Stomach (tissue), 4 donors: ENCODE measurements at regions not wholly inside any gene's neighbourhood (a gene's known extent, or its start where the extent isn't known, plus 50 kb on each side); places are given as distances from the start of the nearest gene placed in this dataset.

ENCODE experiments used
- CTCF ChIP-seq, 7 experiments: fragments of 450-650 bp in 4 of 7; fragments of 200-600 bp in 3 of 7; sonication (generic) in 3 of 7; IDR thresholded peaks; one replicate each; pipeline ENCODE4 v1.5.1; 2016 to 2019; ENCODE audit warnings: antibody characterized with exemption in 7 of 7, control low read depth in 2 of 7, mild to moderate bottlenecking in 1 of 7
- POLR2A ChIP-seq, 4 donors: fragments of 450-650 bp; IDR thresholded peaks; one replicate each; pipeline ENCODE4 v1.6.1; 2016; ENCODE audit warnings: antibody characterized with exemption in 4 of 4, control low read depth in 2 of 4, mild to moderate bottlenecking in 1 of 4, moderate library complexity in 1 of 4
- POLR2AphosphoS5 ChIP-seq, 3 donors: sonication (generic); formaldehyde crosslinking; IDR thresholded peaks; one replicate each; pipeline ENCODE4 v1.6.1; 2016; ENCODE audit warnings: antibody characterized with exemption in 3 of 3

GRCh38 chr2:240377366-240377765 is 58.1 kb upstream of the GPC1 start:
- TF ChIP-seq CTCF (IDR thresholded peaks at IDR 0.05) (no peak), POLR2A (IDR thresholded peaks at IDR 0.05) (no peak), POLR2AphosphoS5 (IDR thresholded peaks at IDR 0.05) (no peak)
